Left colon (tissue), 2 donors: ENCODE measurements at regions not wholly inside any gene's neighbourhood (a gene's known extent, or its start where the extent isn't known, plus 50 kb on each side); places are given as distances from the start of the nearest gene placed in this dataset.

Source experiments
- ATAC-seq: fragments of 200-7000 bp; cut with Tn5 transposase; one replicate; pipeline ENCODE4 v1.9.1; 2020; ENCODE audit warnings: mild to moderate bottlenecking, moderate library complexity
- DNase-seq, 2 donors: peaks; one replicate each; pipeline ENCODE4 v3.0.0-alpha.2; 2020
- intact Hi-C, 2 donors: fragments of 100-400 bp; cut with DNase I in 1 of 2; cut with micrococcal nuclease in 1 of 2; formaldehyde crosslinking; loops; one replicate each; pipeline versions ENCODE4 v1.11.2 to v1.14.0; 2022; cut with DNase I, micrococcal nuclease
- donor health status: DM: no; HTN: no; CAD: no.
- donor health status: DM: yes; HTN: yes; CAD: no.

DNA sequence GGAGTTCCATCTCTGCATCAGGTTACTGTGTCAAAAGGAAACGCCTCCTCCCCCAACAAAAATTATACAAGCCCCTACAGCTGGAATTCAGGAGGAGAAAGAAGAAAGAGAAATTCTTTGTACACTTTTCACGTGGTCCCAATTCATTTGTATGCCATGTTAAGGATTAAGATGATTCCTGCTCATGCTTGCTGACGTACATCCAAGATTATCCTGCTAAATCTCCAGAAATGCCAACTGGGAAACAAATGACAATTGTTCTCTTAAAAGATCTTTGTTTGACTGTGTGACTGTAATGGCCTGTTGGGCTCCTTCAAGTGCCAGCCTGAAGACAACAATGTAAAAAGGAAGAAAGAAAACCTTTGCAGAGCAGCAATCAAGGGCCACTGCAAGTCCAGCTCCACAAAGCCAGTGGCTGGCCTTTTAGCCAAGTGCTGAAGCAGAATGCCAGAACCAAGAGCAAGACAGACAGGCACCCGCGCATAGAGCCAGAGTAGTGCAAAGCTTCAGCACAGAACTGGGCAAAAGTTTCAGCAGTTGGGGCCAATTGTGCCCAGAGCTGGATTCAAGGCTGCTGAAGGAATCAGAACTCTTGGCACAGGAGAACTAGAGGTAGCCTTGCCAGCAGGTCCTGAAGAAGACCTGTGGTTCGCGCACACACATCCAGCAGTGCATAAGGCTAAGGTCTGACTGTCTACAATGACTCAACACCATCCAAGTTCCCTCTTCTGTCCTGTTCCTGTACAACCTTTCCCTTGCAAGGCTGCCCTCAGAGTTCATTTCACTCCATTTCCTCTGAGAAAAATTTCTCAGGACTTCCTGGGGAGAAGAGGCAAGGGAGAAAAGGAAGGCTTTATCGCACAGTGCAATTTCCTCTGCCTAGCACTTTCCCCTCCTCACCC lies 209.7 kb upstream of the BMP4 start:
- intact Hi-C loops = no loop called here
- ATAC-seq (no peak), DNase-seq (no peak)

DNA sequence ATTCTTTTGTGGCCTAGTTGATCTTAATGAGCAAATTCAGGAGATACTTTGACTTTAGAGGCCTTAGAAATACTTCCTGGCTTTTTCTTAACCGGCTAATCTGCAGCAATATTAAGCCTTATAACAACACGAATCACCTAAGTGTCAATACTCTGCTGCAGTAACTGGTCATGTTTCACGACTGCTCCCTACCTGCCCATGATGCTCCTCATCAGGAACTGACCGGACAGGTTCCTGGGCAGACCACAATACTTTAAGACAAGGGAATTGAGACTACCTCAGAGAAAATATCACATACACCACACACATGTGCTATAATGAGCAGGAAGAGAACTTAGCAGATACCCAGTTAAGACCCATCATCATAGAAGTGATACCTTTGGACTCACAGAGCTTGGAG lies 211.9 kb upstream of the BMP4 start:
- DNase-seq = no peak
- intact Hi-C loops = no loop called here
- no peak for ATAC-seq

GRCh38 chr14:54169254-54169924 lies 212.8 kb upstream of the BMP4 start:
- DNase-seq (no peak), ATAC-seq (peak; percentile 39)
- intact Hi-C loops = no loop called here

- DNase-seq (no peak), ATAC-seq (no peak)
- intact Hi-C loops = loop anchor here (10.0 kb wide), 3 partner anchors 206 to 876 kb away; no protein-coding TSS in a partner anchor
Measured at GRCh38 chr14:54170301-54170700, 213.7 kb upstream of the BMP4 start.

- intact Hi-C loops = loop anchor here (10.0 kb wide), 3 partner anchors 207 to 877 kb away; no protein-coding TSS in a partner anchor
- ATAC-seq = no peak
Measured at GRCh38 chr14:54172114-54172513, 215.5 kb upstream of the BMP4 start.

GRCh38 chr14:54172562-54172961 lies 215.9 kb upstream of the BMP4 start:
- DNase-seq = no peak
- intact Hi-C loops = loop anchor here (10.0 kb wide), 3 partner anchors 208 to 878 kb away; no protein-coding TSS in a partner anchor
- no peak for ATAC-seq

More at GRCh38 chr14:54172114-54172513, 215.5 kb upstream of the BMP4 start:
- no peak for DNase-seq

DNA sequence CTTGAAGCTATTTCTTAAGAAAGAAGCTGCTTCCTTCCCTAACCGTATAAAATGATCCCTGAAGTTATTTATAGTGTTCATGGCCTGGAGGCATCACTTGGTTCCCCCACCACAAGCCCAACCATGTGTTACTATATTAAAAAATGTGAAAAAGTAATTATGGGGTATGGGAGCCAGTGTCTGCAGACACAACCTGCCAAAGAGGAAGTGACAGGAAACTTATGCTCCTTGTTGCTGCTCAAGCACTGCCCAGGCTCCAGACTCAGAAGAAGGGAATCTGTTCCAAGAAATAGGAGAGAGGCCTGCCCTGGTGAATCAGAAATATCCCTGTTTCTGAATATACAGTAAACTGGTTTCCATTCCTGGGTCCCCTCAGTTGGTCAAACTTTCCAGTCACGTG lies 217.2 kb upstream of the BMP4 start:
- no peak for DNase-seq
- intact Hi-C loops = loop anchor here (10.0 kb wide), 3 partner anchors 209 to 879 kb away; no protein-coding TSS in a partner anchor
- no peak for ATAC-seq

- intact Hi-C loops = loop anchor here (10.0 kb wide), 3 partner anchors 210 to 880 kb away; no protein-coding TSS in a partner anchor
- DNase-seq (no peak), ATAC-seq (no peak)
Measured at GRCh38 chr14:54174457-54174856, 217.8 kb upstream of the BMP4 start.

DNA sequence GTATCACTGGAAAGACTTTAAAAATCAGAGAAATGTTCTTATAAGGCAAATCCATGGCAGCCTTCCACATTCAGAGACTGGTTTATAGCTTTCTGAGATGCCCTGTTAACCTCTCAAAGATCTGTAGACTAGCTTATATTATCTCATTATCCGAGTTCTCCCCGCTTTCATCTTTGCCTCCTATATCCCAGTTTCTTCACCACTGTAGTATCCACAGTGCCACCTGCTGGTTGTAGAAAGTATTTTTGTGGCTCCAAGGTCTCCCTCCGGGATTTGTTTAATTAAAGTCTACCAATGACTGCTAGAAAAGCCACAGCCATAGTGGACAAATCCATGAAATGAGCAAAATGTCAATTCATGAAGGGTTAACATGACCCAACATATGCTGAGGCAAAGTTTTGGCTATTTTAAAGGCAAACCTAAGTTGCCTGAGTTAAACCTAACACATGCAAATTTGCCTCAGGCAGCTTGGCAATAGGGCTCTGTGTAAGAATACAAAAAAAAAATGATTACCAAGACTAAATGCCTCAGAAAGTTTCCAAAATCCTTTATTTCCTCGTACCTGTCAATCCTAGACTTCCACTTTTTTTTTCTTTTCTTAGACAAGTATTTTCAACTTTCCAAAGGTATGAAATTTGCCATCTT lies 218.8 kb upstream of the BMP4 start:
- intact Hi-C loops = loop anchor here (5.0 to 10.0 kb wide), 4 partner anchors 211 to 881 kb away; no protein-coding TSS in a partner anchor

GRCh38 chr14:54177019-54177418 lies 219.8 kb upstream of the CDKN3 start:
- peak; percentile 24 for ATAC-seq
- DNase-seq = no peak
- intact Hi-C loops = loop anchor here (5.0 to 10.0 kb wide), 4 partner anchors 212 to 882 kb away; no protein-coding TSS in a partner anchor

More for the DNA sequence above, 218.8 kb upstream of the BMP4 start:
- DNase-seq (peak; percentile 34 to 64), ATAC-seq (peak; percentile 71)

GRCh38 chr14:54177641-54178621 lies 218.9 kb upstream of the CDKN3 start:
- intact Hi-C loops = loop anchor here (5.0 to 10.0 kb wide), 4 partner anchors 213 to 883 kb away; no protein-coding TSS in a partner anchor
- ATAC-seq = peak; percentile 58
- DNase-seq = no peak

GRCh38 chr14:54182419-54183045 lies 214.3 kb upstream of the CDKN3 start:
- intact Hi-C loops = no loop called here
- ATAC-seq (peak; percentile 74), DNase-seq (no peak)

- DNase-seq (no peak), ATAC-seq (no peak)
- intact Hi-C loops = no loop called here
Measured at GRCh38 chr14:54186821-54187763, 209.7 kb upstream of the CDKN3 start.

- ATAC-seq (no peak), DNase-seq (no peak)
- intact Hi-C loops = no loop called here
Measured at GRCh38 chr14:54188064-54188666, 208.6 kb upstream of the CDKN3 start.

GRCh38 chr14:54189333-54189732 lies 207.5 kb upstream of the CDKN3 start:
- intact Hi-C loops = no loop called here

DNA sequence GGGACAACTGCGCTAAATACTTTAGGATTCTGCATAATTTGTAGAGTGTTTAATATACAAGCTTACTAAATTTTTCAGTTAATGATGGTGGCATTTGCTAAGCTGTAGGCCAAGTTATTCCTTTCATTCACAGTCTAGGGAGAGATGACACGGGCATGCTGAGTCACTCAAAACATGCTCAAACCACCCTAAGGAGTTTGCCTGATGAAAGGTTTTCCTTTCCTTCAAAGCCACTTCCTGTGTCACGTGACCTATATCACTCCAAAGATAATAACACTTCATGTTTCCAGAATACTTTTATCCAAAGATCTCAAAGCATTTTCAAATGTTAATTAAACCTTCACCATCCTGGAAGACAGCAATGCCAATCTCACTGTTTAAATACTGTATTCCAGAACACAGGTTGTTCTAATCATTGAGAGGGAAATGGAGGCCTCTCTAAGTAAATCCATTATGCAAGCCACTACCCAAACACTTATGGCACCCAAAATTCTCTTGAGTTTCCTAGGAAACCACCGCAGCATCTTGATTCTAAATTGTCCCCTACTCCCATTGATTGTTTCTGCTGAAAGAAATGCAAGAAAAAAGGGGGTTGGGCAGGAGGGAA lies 207.0 kb upstream of the CDKN3 start:
- intact Hi-C loops = no loop called here
- DNase-seq = no peak
- ATAC-seq = no peak

More at GRCh38 chr14:54189333-54189732, 207.5 kb upstream of the CDKN3 start:
- DNase-seq (no peak), ATAC-seq (no peak)
